IMR-90 (cell line): ENCODE measurements at regions not wholly inside any gene's neighbourhood (a gene's known extent, or its start where the extent isn't known, plus 50 kb on each side); places are given as distances from the start of the nearest gene placed in this dataset.

ENCODE experiments used
- ATAC-seq: fragments of 200-7000 bp; cut with Tn5 transposase; 2 replicates; pipeline ENCODE4 v1.9.1; 2020; ENCODE audit warnings: low read depth, mild to moderate bottlenecking, moderate library complexity
- BruUV-seq: library from RNA; stranded (reverse); fragments of 400-500 nt; replicated peaks from 2 replicates; lab custom pipeline; 2021; lab: Mats Ljungman, UMichigan
- CTCF ChIA-PET: fragments of 300-600 bp; formaldehyde crosslinking; extraction: SDS; loops from one replicate; lab custom pipeline; 2021; ENCODE audit warnings: antibody characterized with exemption; lab: Yijun Ruan, JAX
- POLR2A ChIA-PET: fragments of 300-600 bp; sonication (Branson Sonifier 250); formaldehyde crosslinking; loops from one replicate; lab custom pipeline; 2022; ENCODE audit warnings: antibody characterized with exemption; ENCODE audit not compliant: unreplicated experiment; lab: Charles Lee
- DNase-seq: peaks from one replicate; pipeline ENCODE4 v3.0.0; 2013
- H2AFZ ChIP-seq: replicated peaks from 2 replicates; pipeline ENCODE3; 2013; ENCODE audit warnings: low read length, mild to moderate bottlenecking; ENCODE audit not compliant: poor library complexity
- H2AK5ac ChIP-seq: 2 replicates; pipeline ENCODE4 v1.6.1; 2013; ENCODE audit warnings: low read depth, low read length, inconsistent platforms
- H2AK9ac ChIP-seq: replicated peaks from 2 replicates; pipeline ENCODE3; 2013; ENCODE audit warnings: mild to moderate bottlenecking, low read depth, low read length, moderate library complexity; ENCODE audit not compliant: poor library complexity
- H2BK120ac ChIP-seq: 2 replicates; pipeline ENCODE4 v1.6.1; 2013; ENCODE audit warnings: low read depth, low read length, inconsistent platforms
- H2BK15ac ChIP-seq: 3 replicates; pipeline ENCODE4 v1.6.1; 2013; ENCODE audit warnings: low read depth, low read length, inconsistent platforms
- H2BK20ac ChIP-seq: 2 replicates; pipeline ENCODE4 v1.6.1; 2013; ENCODE audit warnings: low read depth, mild to moderate bottlenecking, inconsistent platforms, low read length, moderate library complexity
- H2BK5ac ChIP-seq: 2 replicates; pipeline ENCODE4 v1.6.1; 2013; ENCODE audit warnings: mild to moderate bottlenecking, low read depth, low read length, inconsistent platforms; ENCODE audit not compliant: poor library complexity, severe bottlenecking
- H3K14ac ChIP-seq: replicated peaks from 2 replicates; pipeline ENCODE4 v1.6.1; 2013; ENCODE audit warnings: low read depth, low read length, inconsistent platforms
- H3K18ac ChIP-seq: 2 replicates; pipeline ENCODE4 v1.6.1; 2013; ENCODE audit warnings: low read depth, low read length, control low read depth
- H3K23ac ChIP-seq: 2 replicates; pipeline ENCODE4 v1.6.1; 2013; ENCODE audit warnings: low read depth, low read length, inconsistent platforms
- H3K27ac ChIP-seq: 2 replicates; pipeline ENCODE4 v1.5.1; 2013; ENCODE audit warnings: mild to moderate bottlenecking, control low read depth, low read length; ENCODE audit not compliant: insufficient read depth
- H3K27me3 ChIP-seq: 2 replicates; pipeline ENCODE4 v1.6.1; 2013; ENCODE audit warnings: low read length; ENCODE audit not compliant: control insufficient read depth, insufficient read depth
- H3K36me3 ChIP-seq: 2 replicates; pipeline ENCODE4 v1.6.1; 2013; ENCODE audit warnings: low read length, mixed read lengths; ENCODE audit not compliant: control insufficient read depth, insufficient read depth
- H3K4ac ChIP-seq: 2 replicates; pipeline ENCODE4 v1.6.1; 2013; ENCODE audit warnings: low read depth, low read length, inconsistent platforms
- H3K4me1 ChIP-seq: 2 replicates; pipeline ENCODE4 v1.6.1; 2013; ENCODE audit warnings: low read length, mixed read lengths; ENCODE audit not compliant: control insufficient read depth, insufficient read depth
- H3K4me2 ChIP-seq: 2 replicates; pipeline ENCODE4 v1.6.1; 2013; ENCODE audit warnings: low read depth, mild to moderate bottlenecking, control low read depth, low read length, moderate library complexity
- H3K4me3 ChIP-seq: 2 replicates; pipeline ENCODE4 v1.5.1; 2013; ENCODE audit warnings: low read depth, mild to moderate bottlenecking, control low read depth, low read length, moderate library complexity; ENCODE audit not compliant: insufficient read depth
- H3K56ac ChIP-seq: 2 replicates; pipeline ENCODE4 v1.6.1; 2013; ENCODE audit warnings: low read length, inconsistent platforms; ENCODE audit not compliant: insufficient read depth; ENCODE audit errors: extremely low read depth
- H3K79me1 ChIP-seq, 2 experiments: 2 replicates each; pipeline ENCODE4 v1.6.1; 2013; ENCODE audit warnings: low read length in 2 of 2, inconsistent platforms in 1 of 2, low read depth in 1 of 2
- H3K9ac ChIP-seq: 2 replicates; pipeline ENCODE4 v1.6.1; 2013; ENCODE audit warnings: low read depth, low read length, control low read depth
- H3K9me1 ChIP-seq: 2 replicates; pipeline ENCODE4 v1.6.1; 2013; ENCODE audit warnings: low read length, inconsistent platforms; ENCODE audit not compliant: insufficient read depth
- H3K9me3 ChIP-seq: 2 replicates; pipeline ENCODE4 v1.6.1; 2013; ENCODE audit warnings: low read length; ENCODE audit not compliant: control insufficient read depth, insufficient read depth
- H4K20me1 ChIP-seq: 2 replicates; pipeline ENCODE4 v1.6.1; 2013; ENCODE audit warnings: low read length, inconsistent platforms; ENCODE audit not compliant: insufficient read depth
- H4K5ac ChIP-seq: 2 replicates; pipeline ENCODE4 v1.6.1; 2013; ENCODE audit warnings: mild to moderate bottlenecking, low read depth, low read length, control low read depth
- H4K8ac ChIP-seq, 2 experiments: 2 replicates each; pipeline ENCODE4 v1.6.1; 2013; ENCODE audit warnings: low read depth in 2 of 2, low read length in 2 of 2, control low read depth in 1 of 2, inconsistent platforms in 1 of 2
- H4K91ac ChIP-seq: 2 replicates; pipeline ENCODE4 v1.6.1; 2013; ENCODE audit warnings: low read depth, low read length, inconsistent platforms; ENCODE audit not compliant: insufficient read depth
- BHLHE40 ChIP-seq: fragments of 150-350 bp; IDR thresholded peaks from 2 replicates; pipeline ENCODE4 v1.6.1; 2016; ENCODE audit warnings: mild to moderate bottlenecking, low read depth, low read length
- CEBPB ChIP-seq: IDR thresholded peaks from 2 replicates; pipeline ENCODE4 v1.6.1; 2012; ENCODE audit warnings: low read depth, low read length, improper control_type of control experiment
- CHD1 ChIP-seq: IDR thresholded peaks from 2 replicates; pipeline ENCODE4 v1.6.1; 2012; ENCODE audit warnings: low read depth, low read length, improper control_type of control experiment
- CTCF ChIP-seq: conservative IDR thresholded peaks from 2 replicates; pipeline ENCODE4 v1.5.1; 2012; ENCODE audit warnings: mild to moderate bottlenecking, low read depth, low read length, improper control_type of control experiment
- ELK1 ChIP-seq: fragments of 150-350 bp; IDR thresholded peaks from 2 replicates; pipeline ENCODE4 v1.6.1; 2016; ENCODE audit warnings: low read depth, mild to moderate bottlenecking, low read length, moderate library complexity, borderline replicate concordance
- FOS ChIP-seq: fragments of 150-350 bp; IDR thresholded peaks from 2 replicates; pipeline ENCODE4 v1.6.1; 2016; ENCODE audit warnings: low read depth, low read length
- MAFK ChIP-seq: IDR thresholded peaks from 2 replicates; pipeline ENCODE4 v1.6.1; 2012; ENCODE audit warnings: low read depth, low read length, improper control_type of control experiment
- MAZ ChIP-seq: IDR thresholded peaks from 2 replicates; pipeline ENCODE4 v1.6.1; 2012; ENCODE audit warnings: low read depth, mild to moderate bottlenecking, low read length, improper control_type of control experiment, moderate library complexity, borderline replicate concordance
- MXI1 ChIP-seq: IDR thresholded peaks from 2 replicates; pipeline ENCODE4 v1.6.1; 2012; ENCODE audit warnings: low read depth, mild to moderate bottlenecking, low read length, moderate library complexity, borderline replicate concordance
- NFE2L2 ChIP-seq: fragments of 150-350 bp; IDR thresholded peaks from 2 replicates; pipeline ENCODE4 v1.6.1; 2016; ENCODE audit warnings: low read depth, mild to moderate bottlenecking, low read length
- POLR2A ChIP-seq: IDR thresholded peaks from 2 replicates; pipeline ENCODE4 v1.6.1; 2012; ENCODE audit warnings: mild to moderate bottlenecking, low read depth, low read length
- RAD21 ChIP-seq: IDR thresholded peaks from 2 replicates; pipeline ENCODE4 v1.6.1; 2012; ENCODE audit warnings: low read length, improper control_type of control experiment
- RCOR1 ChIP-seq: IDR thresholded peaks from 2 replicates; pipeline ENCODE4 v1.6.1; 2012; ENCODE audit warnings: mild to moderate bottlenecking, low read length, improper control_type of control experiment; ENCODE audit not compliant: insufficient replicate concordance
- RFX5 ChIP-seq: IDR thresholded peaks from 2 replicates; pipeline ENCODE4 v1.8.0; 2012; ENCODE audit warnings: low read depth, mild to moderate bottlenecking, low read length, moderate library complexity
- SMC3 ChIP-seq: fragments of 150-350 bp; IDR thresholded peaks from 2 replicates; pipeline ENCODE4 v1.6.1; 2016; ENCODE audit warnings: low read depth, mild to moderate bottlenecking, antibody characterized with exemption, low read length, moderate library complexity
- USF2 ChIP-seq: fragments of 150-350 bp; IDR thresholded peaks from 2 replicates; pipeline ENCODE4 v1.6.1; 2017; ENCODE audit warnings: mild to moderate bottlenecking, antibody characterized with exemption, low read length, low read depth
- WGBS, 2 experiments: methylation state at CpG; one replicate each; pipeline versions ENCODE4 v1.1.5 to v1.1.7; 2013; ENCODE audit warnings: missing lambda C conversion rate in 2 of 2; ENCODE audit not compliant: insufficient read length in 1 of 2; ENCODE audit errors: extremely low coverage in 2 of 2; 5-methylcytosine and 5-hydroxymethylcytosine counted together
- dilution Hi-C: fragments of 300-500 bp; cut with HindIII; formaldehyde crosslinking; loops from one replicate; pipeline ENCODE4 v1.14.3; 2018; ENCODE audit warnings: low sequenced_read_pairs; ENCODE audit not compliant: unreplicated experiment
- in situ Hi-C: fragments of 300-500 bp; cut with MboI; formaldehyde crosslinking; loops from 3 replicates; pipeline ENCODE4 v1.14.3; 2019; ENCODE audit warnings: low sequenced_read_pairs, inconsistent platforms, mixed read lengths
- intact Hi-C: fragments of 100-400 bp; cut with micrococcal nuclease; formaldehyde crosslinking; loops from 2 replicates; pipeline ENCODE4 v1.10.0; 2022

DNA sequence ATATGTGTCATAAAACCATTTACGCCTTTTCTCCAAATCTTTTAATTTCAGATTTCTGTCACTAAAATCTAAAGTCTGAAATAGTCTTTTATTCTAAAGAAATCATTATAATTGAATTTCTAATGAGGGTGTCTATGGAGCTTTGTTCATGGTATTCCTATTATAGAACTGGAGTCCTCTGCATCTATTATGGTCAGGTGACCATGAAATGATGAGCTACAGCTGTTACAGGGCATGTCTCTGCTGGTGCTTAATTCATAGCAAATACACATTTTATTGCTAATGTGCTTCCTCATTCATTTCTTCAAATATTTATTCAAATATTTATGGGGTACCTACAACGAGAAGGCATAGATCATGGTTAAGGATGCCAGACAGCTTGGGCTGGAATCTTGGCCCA lies 126.1 kb downstream of the NAA11 start:
- dilution Hi-C loops: no loop called here
- BruUV-seq: no TSS peak
- H3K4ac ChIP-seq: no peak overlapping the region
- TF ChIP-seq FOS: no peak
- no peak for TF ChIP-seq CEBPB
- no peak for TF ChIP-seq MXI1
- no peak for TF ChIP-seq MAFK
- TF ChIP-seq CTCF: no peak
- TF ChIP-seq RCOR1: no peak
- no peak for TF ChIP-seq NFE2L2
- TF ChIP-seq CHD1: no peak
- TF ChIP-seq POLR2A: no peak
- TF ChIP-seq MAZ: no peak
- no peak for TF ChIP-seq RFX5
- TF ChIP-seq RAD21: no peak
- no peak for TF ChIP-seq USF2
- TF ChIP-seq ELK1: no peak
- no peak for TF ChIP-seq SMC3
- TF ChIP-seq BHLHE40: no peak
- no peak for DNase-seq
- no peaks in the 10 kb centered on the region for H4K20me1 ChIP-seq
- in situ Hi-C loops: no loop called here
- H3K18ac ChIP-seq: no peak overlapping the region
- H3K56ac ChIP-seq: no peak overlapping the region
- no peak overlapping the region for H2AK9ac ChIP-seq
- WGBS, 2 experiments: no CpG with 5 or more reads among the region's 2 CpGs
- no peak overlapping the region for H3K14ac ChIP-seq
- POLR2A ChIA-PET: no interaction called here
- H2BK15ac ChIP-seq: no peak overlapping the region
- no peak overlapping the region for H3K9ac ChIP-seq
- no peak overlapping the region for H2BK20ac ChIP-seq
- no peak overlapping the region for H2AFZ ChIP-seq
- H3K79me1 ChIP-seq: no peaks in the 10 kb centered on the region
- no peak overlapping the region for H2BK5ac ChIP-seq
- no peak overlapping the region for H2AK5ac ChIP-seq
- H3K9me1 ChIP-seq: no peaks in the 10 kb centered on the region
- no peak for ATAC-seq
- no peaks in the 10 kb centered on the region for H3K27me3 ChIP-seq
- no peaks in the 10 kb centered on the region for H3K9me3 ChIP-seq
- no peak overlapping the region for H3K23ac ChIP-seq
- H3K36me3 ChIP-seq: no peaks in the 10 kb centered on the region
- no peaks in the 10 kb centered on the region for H3K4me1 ChIP-seq
- H4K8ac ChIP-seq: no peak overlapping the region
- H4K5ac ChIP-seq: no peak overlapping the region
- no peak overlapping the region for H2BK120ac ChIP-seq
- intact Hi-C loops: no loop called here
- no peak overlapping the region for H3K4me2 ChIP-seq
- H3K27ac ChIP-seq: no peak overlapping the region
- CTCF ChIA-PET: no interaction called here
- H4K91ac ChIP-seq: no peak overlapping the region
- no peak overlapping the region for H3K4me3 ChIP-seq
